ENCODE measurements at regions not wholly inside any gene's neighbourhood (a gene's known extent, or its start where the extent isn't known, plus 50 kb on each side); places are given as distances from the start of the nearest gene placed in this dataset.

GRCh38 chr10:63744060-63744941, 223.1 kb downstream of the REEP3 start:
- no peak overlapping the region for H3K4me3 ChIP-seq (ENCODE audit: insufficient read depth, low read length, poor library complexity, severe bottlenecking)
- no peak overlapping the region for H3K9ac ChIP-seq (ENCODE audit: low read length)
- H3K27ac ChIP-seq (ENCODE audit: low read depth, low read length) = no peak overlapping the region
- H3K36me3 ChIP-seq (ENCODE audit: low read length) = no peaks in the 10 kb centered on the region
- no peaks in the 10 kb centered on the region for H3K27me3 ChIP-seq (ENCODE audit: low read length)
- no peaks in the 10 kb centered on the region for H3K9me2 ChIP-seq (replicated peaks; ENCODE audit: insufficient read depth, low read length)
- no peak overlapping the region for H3K4me2 ChIP-seq (ENCODE audit: low read depth, low read length, poor library complexity, severe bottlenecking)
- TF ChIP-seq CTCF (IDR thresholded peaks at IDR 0.05; ENCODE audit: insufficient read depth, low read length, poor library complexity, severe bottlenecking) (no peak), EZH2phosphoT487 (conservative IDR thresholded peaks at IDR 0.05; ENCODE audit: low read length) (no peak)
- no peak overlapping the region for H2AFZ ChIP-seq (ENCODE audit: low read depth, low read length, severe bottlenecking)
- no peaks in the 10 kb centered on the region for H4K20me1 ChIP-seq (ENCODE audit: low read depth, low read length)
- no peaks in the 10 kb centered on the region for H3K9me3 ChIP-seq (ENCODE audit: insufficient read depth, low read length)
- H3K79me2 ChIP-seq (ENCODE audit: insufficient read depth, low read length) = no peaks in the 10 kb centered on the region
- H3F3A ChIP-seq (ENCODE audit: insufficient read depth) = no peaks in the 10 kb centered on the region

GRCh38 chr10:63749915-63750314, 228.7 kb downstream of the REEP3 start:
- H3K9ac ChIP-seq (ENCODE audit: low read length) = no peak overlapping the region
- TF ChIP-seq CTCF (IDR thresholded peaks at IDR 0.05; ENCODE audit: insufficient read depth, low read length, poor library complexity, severe bottlenecking) (no peak), EZH2phosphoT487 (conservative IDR thresholded peaks at IDR 0.05; ENCODE audit: low read length) (no peak)
- H3F3A ChIP-seq (ENCODE audit: insufficient read depth) = no peaks in the 10 kb centered on the region
- H3K4me2 ChIP-seq (ENCODE audit: low read depth, low read length, poor library complexity, severe bottlenecking) = no peak overlapping the region
- H3K9me3 ChIP-seq (ENCODE audit: insufficient read depth, low read length) = no peaks in the 10 kb centered on the region
- H3K79me2 ChIP-seq (ENCODE audit: insufficient read depth, low read length) = no peaks in the 10 kb centered on the region
- no peak overlapping the region for H2AFZ ChIP-seq (ENCODE audit: low read depth, low read length, severe bottlenecking)
- no peaks in the 10 kb centered on the region for H3K27me3 ChIP-seq (ENCODE audit: low read length)
- no peak overlapping the region for H3K27ac ChIP-seq (ENCODE audit: low read depth, low read length)
- no peak overlapping the region for H3K4me3 ChIP-seq (ENCODE audit: insufficient read depth, low read length, poor library complexity, severe bottlenecking)
- H3K9me2 ChIP-seq (replicated peaks; ENCODE audit: insufficient read depth, low read length) = no peaks in the 10 kb centered on the region
- no peaks in the 10 kb centered on the region for H3K36me3 ChIP-seq (ENCODE audit: low read length)
- H4K20me1 ChIP-seq (ENCODE audit: low read depth, low read length) = no peaks in the 10 kb centered on the region

- Histone ChIP-seq H3K9ac (ENCODE audit: low read length) (no peak overlapping the region), H3K9me2 (replicated peaks; ENCODE audit: insufficient read depth, low read length) (no peaks in the 10 kb centered on the region), H3K27ac (ENCODE audit: low read depth, low read length) (no peak overlapping the region), H3K4me2 (ENCODE audit: low read depth, low read length, poor library complexity, severe bottlenecking) (no peak overlapping the region), H3K79me2 (ENCODE audit: insufficient read depth, low read length) (no peaks in the 10 kb centered on the region), H3K36me3 (ENCODE audit: low read length) (no peaks in the 10 kb centered on the region), H2AFZ (ENCODE audit: low read depth, low read length, severe bottlenecking) (no peak overlapping the region), H3K9me3 (ENCODE audit: insufficient read depth, low read length) (no peaks in the 10 kb centered on the region), H4K20me1 (ENCODE audit: low read depth, low read length) (no peaks in the 10 kb centered on the region), H3K27me3 (ENCODE audit: low read length) (no peaks in the 10 kb centered on the region), H3K4me3 (ENCODE audit: insufficient read depth, low read length, poor library complexity, severe bottlenecking) (no peak overlapping the region), H3F3A (ENCODE audit: insufficient read depth) (no peaks in the 10 kb centered on the region)
- TF ChIP-seq EZH2phosphoT487 (conservative IDR thresholded peaks at IDR 0.05; ENCODE audit: low read length) (no peak), CTCF (IDR thresholded peaks at IDR 0.05; ENCODE audit: insufficient read depth, low read length, poor library complexity, severe bottlenecking) (no peak)
These were observed 230.6 kb downstream of the REEP3 start for GRCh38 chr10:63751836-63752235.
